ENCODE measurements at regions not wholly inside any gene's neighbourhood (a gene's known extent, or its start where the extent isn't known, plus 50 kb on each side); places are given as distances from the start of the nearest gene placed in this dataset.
"Not testable (repeated sequence)": the region's sequence is repeated elsewhere in the genome, so short reads cannot be mapped to it uniquely, and the experiment has no call there.

DNA sequence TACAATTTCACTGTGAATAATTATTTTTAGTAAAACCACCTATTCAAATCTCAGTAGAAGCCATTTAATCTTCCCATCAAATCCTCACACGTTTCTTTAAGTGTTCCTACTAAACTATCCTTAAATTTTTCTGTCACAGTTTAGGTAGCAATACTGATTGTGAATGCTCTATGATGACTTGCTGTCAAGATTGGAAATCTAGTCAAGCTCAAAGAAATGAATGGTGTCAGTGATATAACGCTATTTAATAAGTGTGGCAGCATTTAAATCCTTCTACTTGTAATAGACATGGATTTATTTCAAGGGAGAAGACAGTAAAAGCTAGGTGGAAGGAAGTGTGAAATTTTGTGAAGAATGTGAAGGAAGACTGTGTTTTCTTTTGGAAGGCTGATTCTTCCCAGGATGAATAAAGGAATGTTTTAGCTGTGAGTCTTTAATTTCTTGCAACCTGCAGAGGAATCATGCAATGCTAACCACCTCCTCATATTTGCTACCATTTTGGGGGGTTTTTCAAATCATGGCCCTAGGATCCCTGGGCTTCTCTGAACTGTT lies 936.7 kb upstream of the NEGR1 start:
- DNase-seq (ENCODE audit: low spot score), result no peak

DNA sequence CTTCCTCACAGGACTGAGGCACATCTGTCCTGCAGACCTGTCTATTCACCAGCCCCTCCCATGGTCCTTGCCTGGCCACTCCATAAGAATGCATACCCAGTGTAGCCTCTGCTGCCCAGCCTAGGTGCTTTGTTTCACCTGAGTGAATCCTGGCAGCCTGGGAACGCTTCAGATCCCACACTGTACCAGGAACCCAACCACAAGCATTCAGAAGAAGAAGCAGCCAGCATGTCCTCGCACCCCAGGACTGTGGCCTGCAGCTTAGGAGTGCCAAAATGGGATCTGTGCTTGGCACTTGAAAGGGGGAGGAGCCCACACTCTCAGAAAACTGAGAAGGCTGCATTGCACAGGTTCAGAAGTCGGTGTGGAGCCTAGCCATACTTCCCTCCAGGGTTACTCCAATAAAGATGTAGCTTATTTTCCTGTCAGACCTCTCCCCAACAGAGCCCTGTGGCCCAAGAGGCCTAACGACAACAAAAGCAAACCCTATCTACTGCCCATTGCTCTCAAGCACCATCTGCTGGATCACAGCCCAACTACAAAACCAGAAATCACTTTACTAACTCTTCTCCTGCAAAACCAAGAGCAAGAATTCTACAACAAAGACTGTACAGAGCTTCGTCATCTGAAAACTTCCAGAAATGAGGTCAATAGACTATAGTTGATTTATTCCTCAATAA lies 923.1 kb upstream of the NEGR1 start:
- DNase-seq (ENCODE audit: low spot score), result no peak

DNA sequence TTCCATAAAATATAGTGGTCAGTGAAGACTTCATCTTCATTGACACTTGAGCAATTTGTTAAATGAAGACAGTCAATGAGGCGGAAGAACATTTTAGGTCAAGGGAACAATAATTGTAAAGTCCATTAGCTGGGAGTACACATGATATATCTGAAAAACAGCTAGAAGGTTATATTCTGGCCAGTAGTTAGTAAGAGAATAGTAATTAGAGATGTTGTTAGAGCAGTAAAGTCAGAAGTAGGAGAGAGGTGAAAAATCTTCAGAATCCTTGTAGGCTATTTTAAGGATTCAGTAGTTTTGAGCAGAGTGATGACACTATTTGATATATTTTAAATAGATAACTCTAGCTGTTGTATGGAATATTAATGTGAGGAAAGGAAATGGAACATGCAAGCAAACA lies 915.6 kb upstream of the NEGR1 start:
- no peak for DNase-seq (ENCODE audit: low spot score)

DNA sequence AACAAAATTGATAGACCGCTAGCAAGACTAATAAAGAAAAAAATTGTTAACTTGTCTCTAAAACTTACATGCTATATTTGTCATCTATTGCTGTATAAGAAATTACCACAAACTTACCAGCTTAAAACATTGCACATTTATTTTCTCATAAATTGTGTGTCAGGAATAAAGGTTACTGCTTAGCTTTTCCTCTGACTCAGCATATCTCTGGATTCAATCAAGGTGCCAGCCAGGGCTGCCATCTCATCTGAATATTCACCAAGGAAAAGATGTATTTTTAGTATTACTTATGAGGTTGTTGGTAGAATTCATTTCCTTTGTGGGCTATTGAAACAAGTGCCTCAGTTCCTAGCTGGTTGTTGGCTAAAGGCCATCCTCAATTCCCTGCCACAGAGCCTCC lies 912.6 kb upstream of the NEGR1 start:
- DNase-seq (ENCODE audit: low spot score), result no peak

DNA sequence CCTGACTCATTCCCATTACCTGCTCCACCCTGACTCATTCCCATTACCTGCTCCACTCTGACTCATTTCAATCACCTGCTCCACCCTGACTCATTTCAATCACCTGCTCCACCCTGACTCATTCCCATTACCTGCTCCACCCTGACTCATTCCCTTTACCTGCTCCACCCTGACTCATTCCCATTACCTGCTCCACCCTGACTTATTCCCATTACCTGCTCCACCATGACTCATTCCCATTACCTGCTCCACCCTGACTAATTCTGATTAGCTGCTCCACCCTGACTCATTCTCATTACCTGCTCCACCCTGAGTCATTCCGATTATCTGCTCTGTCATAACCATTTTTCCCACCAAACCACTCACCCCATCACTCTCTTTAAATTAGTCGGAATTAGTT lies 901.2 kb upstream of the NEGR1 start:
- not testable (repeated sequence) for DNase-seq (ENCODE audit: low spot score)

DNA sequence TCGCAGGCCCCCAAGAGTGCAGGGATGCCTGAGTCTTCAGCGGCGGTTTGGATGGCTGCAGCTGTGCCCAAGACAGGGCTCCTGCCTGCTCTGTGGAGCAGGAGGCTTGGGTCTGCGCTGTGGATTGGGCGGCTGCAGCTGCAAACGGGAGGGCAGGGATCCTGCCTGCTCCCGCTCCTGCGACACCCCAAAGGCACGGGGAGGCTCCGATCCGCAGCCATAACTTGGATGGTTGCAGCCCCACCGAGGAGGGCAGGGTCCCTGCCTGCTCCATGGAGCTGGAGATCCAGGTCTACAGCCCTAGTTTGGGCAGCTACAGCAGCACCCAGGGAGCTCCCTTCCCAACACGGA lies 898.8 kb upstream of the NEGR1 start:
- DNase-seq (ENCODE audit: low spot score), result no peak

DNA sequence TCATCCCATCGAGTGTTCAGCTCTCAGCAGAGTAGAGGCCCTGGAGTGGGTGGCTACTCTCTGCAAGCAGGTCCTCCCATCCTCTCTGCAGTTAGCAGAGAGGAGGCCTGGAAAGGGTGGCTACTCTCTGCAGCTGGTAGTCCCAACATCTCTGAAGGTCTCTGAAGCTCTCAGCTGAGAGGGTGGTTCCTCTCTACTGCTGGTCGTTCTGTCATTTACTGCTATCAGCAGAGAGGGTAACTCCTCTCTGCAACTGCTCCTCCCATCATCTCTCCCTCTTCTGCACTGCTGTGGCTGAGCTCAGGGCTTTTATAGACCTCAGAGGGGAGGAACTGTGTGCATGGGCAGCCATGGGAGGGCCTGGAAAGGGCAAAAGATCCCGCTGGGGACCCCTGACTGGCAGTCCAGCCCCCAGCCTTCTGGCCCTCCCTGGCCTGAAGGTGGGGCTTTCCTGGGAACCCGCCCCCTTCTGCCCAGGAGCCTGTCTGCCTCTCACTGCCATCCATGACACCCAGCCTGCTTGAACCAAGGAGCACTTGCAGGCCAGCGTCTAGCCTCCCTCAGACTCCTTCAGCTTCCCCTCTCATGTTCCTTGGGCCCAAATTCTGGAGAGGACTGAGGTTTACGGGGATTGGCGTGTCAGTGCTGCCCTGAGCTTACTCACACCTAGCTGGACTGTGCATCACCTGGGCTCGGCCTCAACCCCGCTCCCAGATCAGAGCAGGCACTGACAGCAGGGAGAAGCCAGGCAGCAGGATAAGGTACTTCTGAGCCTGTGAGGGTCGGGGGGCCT lies 898.3 kb upstream of the NEGR1 start:
- no peak for DNase-seq (ENCODE audit: low spot score)

DNA sequence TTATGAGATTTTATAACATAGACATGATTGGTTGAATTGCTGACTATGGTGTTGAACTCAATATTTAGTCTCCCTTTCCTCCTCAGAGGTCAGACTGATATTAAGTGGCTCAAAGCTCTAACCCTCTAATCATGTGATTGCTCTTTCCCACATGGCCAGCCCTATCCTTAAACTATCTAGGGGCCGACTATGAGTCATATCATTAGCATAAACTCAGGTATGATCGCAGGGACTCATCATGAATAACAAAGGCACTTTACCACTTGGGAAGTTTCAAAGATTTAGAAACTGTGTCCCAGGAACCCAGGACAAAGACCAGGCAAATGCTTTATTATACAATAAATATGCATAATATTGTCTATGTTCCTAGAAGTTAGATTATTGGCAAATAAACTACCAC lies 894.6 kb upstream of the NEGR1 start:
- DNase-seq (ENCODE audit: low spot score), result no peak

DNA sequence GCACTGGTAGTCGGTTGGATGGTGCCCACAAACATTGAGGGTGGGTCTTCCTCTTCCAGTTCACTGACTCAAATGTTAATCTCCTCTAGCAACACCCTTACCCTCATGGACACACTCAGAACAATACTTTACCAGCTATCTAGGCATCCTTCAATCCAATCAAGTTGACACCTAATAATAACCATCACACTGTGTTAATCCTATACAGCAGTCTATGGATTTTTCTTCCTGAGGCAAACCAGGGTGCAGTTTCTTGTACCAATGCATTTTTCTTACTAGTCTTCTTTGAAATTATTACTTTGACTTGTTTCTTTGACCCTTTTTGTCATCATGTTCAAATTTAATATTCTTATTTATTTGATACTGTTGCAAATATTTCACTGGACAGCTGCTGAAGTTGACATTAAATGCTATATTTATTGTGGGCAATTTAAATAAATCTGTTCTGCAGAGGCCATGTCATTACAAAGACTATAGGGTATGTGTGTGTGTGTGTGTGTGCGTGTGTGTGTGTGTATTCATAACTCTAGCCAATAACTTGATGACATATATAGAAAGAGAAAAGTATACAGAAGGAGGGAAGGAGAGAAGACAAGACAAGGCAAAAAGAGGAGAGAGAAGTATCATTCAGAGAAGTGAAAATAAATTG lies 884.8 kb upstream of the NEGR1 start:
- no peak for DNase-seq (ENCODE audit: low spot score)

DNA sequence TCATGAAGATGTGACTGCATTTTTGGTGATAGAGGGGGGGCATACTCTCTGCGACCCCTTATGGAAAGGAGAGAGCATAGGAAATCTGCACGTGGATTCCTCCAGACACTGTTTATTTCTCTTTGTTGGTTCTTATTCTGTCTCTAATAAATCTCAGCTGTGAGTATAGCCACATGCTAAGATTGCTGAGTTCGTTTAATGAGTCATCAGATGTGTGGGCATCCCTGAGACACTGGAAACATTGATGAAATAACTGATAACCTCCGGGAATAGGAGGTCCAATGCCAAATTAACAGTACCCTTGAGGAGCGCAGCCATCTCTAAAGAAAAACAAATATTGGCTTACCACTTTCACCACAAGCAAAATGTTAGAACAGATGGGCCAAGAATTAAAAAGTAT lies 880.2 kb upstream of the NEGR1 start:
- DNase-seq (ENCODE audit: low spot score), result no peak

DNA sequence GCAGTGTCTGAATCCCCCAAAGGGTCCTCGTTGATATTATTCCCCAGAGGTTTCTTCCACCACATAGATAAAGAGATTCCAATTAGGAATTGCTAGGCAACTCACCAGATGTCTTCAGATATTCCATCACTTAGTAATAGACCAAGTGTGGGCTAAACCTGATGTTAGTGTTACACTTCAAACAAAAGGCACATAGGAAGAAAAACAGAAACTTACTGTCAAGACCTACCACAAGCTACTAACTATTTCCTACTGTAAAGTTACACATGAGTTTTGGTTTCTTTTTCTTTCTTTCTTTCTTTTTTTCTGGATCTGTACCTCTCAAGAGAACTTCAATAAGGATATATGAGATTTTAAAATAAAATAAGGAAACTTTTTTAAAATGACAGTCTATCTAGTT lies 879.1 kb upstream of the NEGR1 start:
- DNase-seq (ENCODE audit: low spot score), result no peak

DNA sequence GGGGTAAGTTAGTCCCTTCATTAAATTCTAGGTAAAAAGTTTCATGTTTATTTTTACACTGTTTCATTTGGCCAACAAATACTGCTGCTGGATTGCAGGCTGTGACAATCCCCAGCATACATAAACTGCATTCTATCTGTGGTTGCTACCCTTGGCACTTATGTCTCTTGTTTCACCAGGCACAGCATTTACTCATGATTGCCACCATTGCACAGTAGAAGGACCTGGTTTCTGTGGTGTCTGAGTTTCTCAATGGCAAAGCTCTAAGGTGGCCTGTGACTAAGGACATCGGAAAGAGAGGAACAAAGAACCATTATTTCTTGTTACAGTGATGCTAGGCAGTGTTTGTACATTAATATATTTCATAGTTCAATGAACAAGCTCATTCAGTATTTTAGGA lies 878.4 kb upstream of the NEGR1 start:
- no peak for DNase-seq (ENCODE audit: low spot score)

DNA sequence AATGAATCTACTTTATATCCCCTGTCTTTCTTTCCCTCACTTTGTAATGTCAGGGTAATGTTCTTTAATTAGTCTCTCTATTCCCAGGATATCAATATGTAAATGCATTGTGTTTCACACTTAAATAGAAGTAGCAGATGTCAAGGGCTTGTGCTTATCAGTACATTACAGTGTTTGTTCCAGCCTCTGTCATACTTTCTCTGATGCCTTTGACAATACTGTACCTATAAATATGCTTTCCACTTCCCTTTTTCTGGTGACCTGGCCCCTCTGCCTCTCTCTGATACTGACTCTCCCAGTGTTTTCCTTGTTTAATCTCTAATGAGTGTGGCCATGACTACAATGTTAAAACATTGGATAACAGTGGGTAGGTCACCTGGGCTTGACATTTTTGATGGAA lies 862.0 kb upstream of the NEGR1 start:
- DNase-seq (ENCODE audit: low spot score), result no peak

DNA sequence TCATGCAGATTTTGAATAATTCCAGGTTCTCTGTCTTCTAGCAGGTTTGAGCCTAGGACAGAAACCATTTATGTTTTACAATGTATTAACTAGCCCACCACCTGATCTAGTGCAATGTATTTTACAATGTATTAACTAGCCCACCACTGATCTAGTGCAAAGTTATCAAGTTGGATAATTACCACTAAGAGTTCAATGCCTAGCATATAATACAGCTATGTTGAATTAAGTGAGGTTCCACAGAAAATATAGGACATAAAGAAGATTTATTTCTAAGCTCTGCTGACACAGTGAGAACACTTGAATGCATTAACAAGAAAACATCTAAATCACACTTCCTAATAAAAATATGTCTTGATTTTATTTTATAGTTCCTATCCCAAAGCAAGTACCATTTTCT lies 854.6 kb upstream of the NEGR1 start:
- no peak for DNase-seq (ENCODE audit: low spot score)

DNA sequence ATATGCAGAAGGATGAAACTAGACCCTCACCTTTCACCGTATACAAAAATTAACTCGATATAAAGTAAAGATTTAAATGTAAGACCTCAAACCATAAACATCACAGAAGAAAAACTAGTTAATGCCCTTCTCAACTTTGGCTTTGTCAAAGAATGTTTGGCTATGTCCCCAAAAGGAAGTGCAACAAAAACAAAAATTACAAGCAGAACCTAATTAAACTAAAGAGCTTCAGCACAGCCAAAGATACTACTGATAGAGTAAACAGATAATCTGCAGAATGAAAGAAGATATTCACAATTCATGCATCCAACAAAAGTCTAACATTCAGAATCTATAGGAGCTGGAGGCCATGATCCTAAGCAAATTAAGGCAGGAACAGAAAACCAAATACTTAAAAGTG lies 824.6 kb upstream of the NEGR1 start:
- DNase-seq (ENCODE audit: low spot score), result no peak

DNA sequence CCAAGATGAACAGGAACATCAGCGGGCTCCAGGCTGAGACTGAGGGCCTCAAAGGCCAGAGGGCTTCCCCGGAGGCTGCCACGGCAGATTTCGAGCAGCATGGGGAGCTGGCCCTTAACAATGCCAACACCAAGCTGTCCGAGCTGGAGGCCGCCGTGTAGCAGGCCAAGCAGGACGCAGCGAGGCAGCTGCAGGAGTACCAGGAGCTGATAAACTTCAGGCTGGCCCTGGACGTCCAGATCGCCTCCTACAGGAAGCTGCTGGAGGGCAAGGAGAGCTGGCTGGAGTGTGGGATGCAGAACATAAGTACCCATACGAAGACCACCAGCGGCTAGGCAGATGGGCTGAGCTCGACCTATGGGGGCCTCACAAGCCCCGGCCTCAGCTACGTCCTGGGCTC lies 823.4 kb upstream of the NEGR1 start:
- no peak for DNase-seq (ENCODE audit: low spot score)

DNA sequence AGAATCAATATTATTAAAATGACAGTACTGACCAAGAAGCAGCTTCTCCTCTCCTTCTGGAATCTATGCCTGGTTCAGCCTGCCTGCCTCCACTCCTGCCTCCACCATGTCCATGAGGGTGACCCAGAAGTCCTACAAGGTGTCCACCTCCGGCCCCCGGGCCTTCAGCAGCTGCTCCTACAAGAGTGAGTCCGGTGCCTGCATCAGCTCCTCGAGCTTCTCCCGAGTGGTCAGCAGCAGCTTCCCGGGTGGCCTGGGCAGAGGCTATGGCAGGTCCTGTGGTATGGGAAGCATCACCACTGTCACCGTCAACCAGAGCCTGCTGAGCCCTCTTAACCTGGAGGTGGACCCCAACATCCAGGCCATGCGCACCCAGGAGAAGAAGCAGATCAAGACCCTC lies 822.4 kb upstream of the NEGR1 start:
- DNase-seq (ENCODE audit: low spot score), result no peak

DNA sequence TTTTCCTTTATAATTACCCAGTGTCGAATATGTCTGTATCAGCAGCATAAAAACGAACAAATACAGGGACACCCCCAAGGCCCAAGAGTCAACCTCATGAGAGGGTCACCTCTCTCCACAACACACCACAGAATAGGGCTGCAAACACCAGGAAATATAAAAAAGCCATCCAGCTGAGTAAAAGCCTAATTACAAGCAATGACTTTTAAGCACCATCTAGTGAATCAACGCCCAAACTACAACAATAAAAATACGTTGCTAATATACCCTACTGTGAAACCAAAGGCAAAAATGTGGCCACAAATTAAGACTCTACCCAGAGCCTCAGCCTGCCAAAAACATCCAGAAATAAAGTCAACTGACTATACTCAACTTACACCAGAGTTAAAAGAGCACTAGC lies 817.9 kb upstream of the NEGR1 start:
- no peak for DNase-seq (ENCODE audit: low spot score)

DNA sequence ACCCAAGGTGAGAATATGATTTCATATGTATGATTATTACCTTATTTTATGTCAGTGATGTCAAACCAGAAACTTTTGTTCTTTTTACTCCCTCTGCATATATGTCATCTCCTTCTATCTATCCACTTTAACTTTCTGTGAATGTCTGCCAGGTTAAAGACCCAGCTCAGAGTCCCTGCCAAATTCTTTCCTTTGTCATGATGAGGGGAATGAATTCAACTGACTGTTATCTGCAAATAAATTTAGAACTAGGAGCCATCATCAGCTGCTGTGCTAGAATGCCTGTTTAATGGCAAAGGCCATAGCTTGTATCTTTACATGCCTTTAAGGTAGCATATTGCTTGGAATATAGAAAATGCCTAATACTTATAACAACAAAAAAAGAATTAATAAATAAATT lies 815.6 kb upstream of the NEGR1 start:
- no peak for DNase-seq (ENCODE audit: low spot score)

DNA sequence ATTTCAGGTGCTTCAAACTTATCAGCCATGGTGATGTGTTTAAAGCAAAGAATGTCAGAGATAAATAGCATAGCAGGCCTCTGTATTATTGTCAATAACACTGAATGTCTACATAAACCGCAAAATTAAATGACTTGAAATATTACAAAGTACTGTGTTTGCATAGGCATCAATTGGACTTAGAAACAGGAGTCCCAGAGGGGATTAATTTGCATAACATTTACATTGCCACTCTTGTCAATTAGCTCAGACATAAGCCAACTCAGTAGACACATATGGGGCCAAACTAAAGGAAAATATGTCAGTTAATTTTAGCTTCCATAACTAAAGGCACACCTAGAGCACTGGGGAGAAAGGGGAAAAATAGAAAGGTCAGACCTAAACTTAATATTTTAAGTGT lies 814.5 kb upstream of the NEGR1 start:
- DNase-seq (ENCODE audit: low spot score), result no peak

DNA sequence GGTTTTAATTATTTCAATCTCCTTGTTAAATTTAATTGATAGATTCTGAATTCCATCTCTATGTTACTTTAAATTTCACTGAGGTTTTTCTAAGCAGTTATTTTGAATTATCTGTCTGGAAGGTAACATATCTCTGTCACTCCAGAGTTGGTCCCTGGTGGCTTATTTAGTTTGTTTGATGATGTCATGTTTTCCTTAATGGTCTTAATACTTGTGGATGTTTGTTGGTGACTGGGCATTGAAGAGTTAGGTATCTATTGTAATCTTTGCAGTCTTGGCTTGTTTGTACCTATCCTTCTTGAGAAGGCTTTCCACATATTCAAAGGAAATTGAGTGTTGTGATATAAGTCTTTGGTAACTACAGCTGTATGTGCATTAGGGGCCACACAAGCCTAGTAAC lies 810.0 kb upstream of the NEGR1 start:
- DNase-seq (ENCODE audit: low spot score), result no peak

DNA sequence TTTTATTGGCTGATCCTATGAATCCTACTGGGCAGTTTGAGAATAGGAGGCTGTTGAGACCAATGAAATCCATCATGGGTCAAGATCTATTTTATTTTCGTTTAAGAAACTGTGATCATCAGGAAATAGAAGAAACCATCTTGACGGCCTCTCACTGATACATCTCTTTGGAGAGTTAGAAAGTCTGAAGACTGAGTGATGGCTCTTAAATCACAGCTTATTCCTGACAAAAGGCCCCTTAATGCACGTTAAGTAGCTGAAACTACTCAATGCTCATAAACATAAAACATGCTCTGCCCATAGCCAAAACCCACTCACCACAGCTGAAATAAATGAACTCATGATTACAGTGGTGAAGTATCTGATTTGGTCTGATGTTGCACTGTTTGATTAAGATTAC lies 784.5 kb upstream of the NEGR1 start:
- no peak for DNase-seq (ENCODE audit: low spot score)

DNA sequence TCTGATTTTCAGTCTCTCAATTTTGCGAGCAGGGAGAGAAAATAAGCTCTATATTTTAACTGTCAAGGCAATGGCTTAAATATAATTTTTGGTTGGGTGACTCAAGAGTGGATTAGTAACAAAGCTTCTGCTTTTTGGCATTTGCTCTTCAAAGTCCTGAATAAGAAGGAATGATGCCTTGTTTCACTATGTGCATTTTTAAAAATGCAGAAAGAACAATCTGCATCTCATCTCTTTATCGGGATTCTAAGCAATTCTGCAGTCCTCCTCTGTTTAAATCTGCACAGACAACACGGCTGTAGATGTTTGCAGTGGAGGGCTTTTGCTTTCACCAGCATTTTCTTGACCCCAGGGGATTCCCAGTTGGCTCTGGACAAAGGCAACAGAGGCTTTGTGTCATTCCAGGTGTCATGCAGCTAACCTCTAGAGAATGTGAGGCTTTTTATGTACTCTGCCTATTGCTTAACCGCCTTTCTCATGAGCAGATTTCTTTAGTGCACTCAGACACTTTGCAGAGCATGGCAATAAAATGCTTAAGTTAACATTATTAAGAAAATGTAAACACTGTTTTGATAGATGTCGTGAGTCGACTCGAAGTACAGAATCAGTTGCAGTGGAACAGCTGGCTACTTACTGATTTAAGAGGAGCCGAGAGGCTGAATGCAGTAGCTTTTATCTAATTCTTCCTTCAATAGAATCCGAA lies 783.2 kb upstream of the NEGR1 start:
- no peak for DNase-seq (ENCODE audit: low spot score)
